A549 (cell line): ENCODE measurements at regions not wholly inside any gene's neighbourhood (a gene's known extent, or its start where the extent isn't known, plus 50 kb on each side); places are given as distances from the start of the nearest gene placed in this dataset.

Experiments used
- CTCF ChIP-seq: fragments of >200 bp; sonication (Bioruptor Twin); formaldehyde crosslinking; IDR thresholded peaks from 3 replicates; pipeline ENCODE4 v1.5.1; 2016
- ELK1 ChIP-seq: fragments of 150-350 bp; IDR thresholded peaks from 2 replicates; pipeline ENCODE4 v1.6.1; 2014; ENCODE audit warnings: low read depth, mild to moderate bottlenecking, low read length
- GATA3 ChIP-seq: IDR thresholded peaks from 2 replicates; pipeline ENCODE4 v1.6.1; 2012; ENCODE audit warnings: borderline replicate concordance
- JUN ChIP-seq, 2 experiments: fragments of >200 bp; sonication (Bioruptor Twin); formaldehyde crosslinking; IDR thresholded peaks; 2 replicates in 1 of 2; 3 replicates in 1 of 2; pipeline ENCODE4 v1.6.1; 2016 to 2017
- MAX ChIP-seq: IDR thresholded peaks from 2 replicates; pipeline ENCODE4 v1.6.1; 2012
- POLR2A ChIP-seq: IDR thresholded peaks from 2 replicates; pipeline ENCODE4 v1.6.1; 2012; ENCODE audit warnings: mild to moderate bottlenecking, low read length
- RFX5 ChIP-seq: fragments of 450-650 bp; IDR thresholded peaks from 2 replicates; pipeline ENCODE4 v1.7.1; 2014; ENCODE audit warnings: antibody characterized with exemption, mild to moderate bottlenecking, moderate library complexity

- TF ChIP-seq RFX5 (no peak), JUN (IDR thresholded peaks at IDR 0.05) (no peak), POLR2A (no peak), GATA3 (no peak), CTCF (no peak), ELK1 (no peak), MAX (no peak)
Measured at GRCh38 chr12:127209318-127209717, 1057.7 kb upstream of the TMEM132C start.
